NOMO-1 treated with dmso at 0.1 percent for 144 hours (cell line): ENCODE measurements at regions not wholly inside any gene's neighbourhood (a gene's known extent, or its start where the extent isn't known, plus 50 kb on each side); places are given as distances from the start of the nearest gene placed in this dataset.
"Not testable (repeated sequence)": the region's sequence is repeated elsewhere in the genome, so short reads cannot be mapped to it uniquely, and the experiment has no call there.

Experiments used
- DNase-seq: peaks from one replicate; lab custom pipeline; 2025; ENCODE audit not compliant: unreplicated experiment; lab: John Stamatoyannopoulos, UW

DNA sequence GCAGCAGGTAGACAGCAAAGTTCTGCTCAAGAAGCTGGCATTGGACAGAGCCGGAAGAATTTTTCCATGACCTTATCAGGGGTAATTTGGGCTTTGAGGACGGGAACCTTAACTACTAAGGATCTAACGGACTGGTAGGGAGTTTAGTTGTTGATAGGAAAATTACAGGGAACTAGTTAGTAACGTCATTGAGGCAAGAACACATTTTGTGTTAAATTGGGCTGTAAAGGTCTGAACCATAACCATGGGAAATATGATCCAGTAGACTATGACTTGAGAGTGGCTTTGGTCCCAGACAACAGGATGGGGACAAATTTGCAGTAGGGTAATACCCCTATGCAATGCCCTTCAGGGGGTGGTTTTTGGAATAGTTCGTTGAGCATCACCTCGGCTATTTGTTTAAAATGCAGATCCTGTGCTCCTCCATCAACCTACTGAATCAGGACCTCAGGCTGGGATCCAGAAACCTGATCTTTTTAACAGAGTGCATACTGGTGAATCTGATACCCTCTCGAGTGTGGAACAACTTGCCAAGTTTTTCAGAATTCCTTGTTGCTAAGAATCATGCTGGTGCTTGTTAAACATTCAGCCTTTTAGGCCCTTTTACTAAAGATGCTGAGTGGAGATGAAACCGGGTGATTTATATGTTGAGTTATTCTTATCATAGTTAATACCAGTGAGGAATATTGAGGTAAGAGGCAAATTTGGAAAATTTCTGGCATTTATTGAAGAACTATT lies 255.1 kb downstream of the MAP2K6 start:
- no peak for DNase-seq

DNA sequence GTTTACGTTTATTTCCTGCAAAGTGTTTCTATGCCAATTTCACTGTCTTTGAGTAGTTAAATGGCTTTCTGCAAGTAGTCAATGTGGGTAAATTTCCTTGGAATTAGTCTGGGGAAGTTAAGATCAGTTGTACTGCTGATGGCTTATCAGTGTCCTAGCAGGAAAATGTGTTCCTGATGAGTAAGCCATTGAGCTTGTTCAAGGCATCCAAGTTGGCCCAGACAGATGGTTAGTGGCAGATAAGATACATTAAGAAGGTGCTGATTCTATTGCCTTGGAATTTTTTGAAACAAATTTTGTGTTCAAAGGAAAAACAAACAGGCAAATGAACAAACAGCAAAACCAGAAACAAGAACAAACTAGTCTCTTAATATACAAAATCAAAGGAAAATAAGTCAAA lies 258.4 kb downstream of the MAP2K6 start:
- no peak for DNase-seq

DNA sequence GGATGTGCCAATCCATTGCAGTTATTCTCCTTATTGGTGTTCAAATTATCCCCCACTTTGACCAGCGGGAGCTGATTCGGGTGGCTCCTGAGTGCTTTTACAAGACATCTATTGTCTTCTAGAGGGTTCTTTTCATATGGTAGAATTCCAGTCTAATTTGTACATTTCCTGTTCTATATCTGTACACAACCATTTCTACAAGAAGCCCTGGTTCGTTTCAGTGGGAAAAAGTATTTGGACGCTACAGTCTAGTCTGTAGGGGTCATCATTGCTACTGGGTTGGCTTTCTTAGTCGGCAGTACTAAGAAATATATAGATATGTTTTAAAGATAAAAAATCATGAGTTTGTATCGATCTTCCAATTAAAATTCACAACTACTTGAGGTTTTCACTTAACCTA lies 262.6 kb downstream of the MAP2K6 start:
- DNase-seq = no peak

DNA sequence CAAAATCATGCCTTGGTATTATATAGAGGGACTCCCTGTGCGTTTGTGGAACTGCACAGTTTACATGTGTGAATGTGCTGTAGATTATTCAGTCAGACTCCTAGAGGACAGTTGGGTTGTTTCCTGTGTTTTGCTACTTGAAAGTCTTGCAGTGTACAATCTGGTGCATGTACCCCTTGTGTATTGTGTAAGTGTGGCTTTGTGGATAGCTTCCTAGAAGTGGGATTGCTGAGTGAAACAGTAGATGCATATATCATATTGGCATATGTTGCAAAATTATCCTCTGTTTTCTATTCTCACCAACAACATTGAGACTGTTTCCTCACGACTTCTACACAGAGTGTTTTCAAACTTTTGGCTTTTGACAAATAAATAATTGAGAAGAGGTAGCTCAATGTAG lies 263.7 kb downstream of the MAP2K6 start:
- no peak for DNase-seq

GRCh38 chr17:69679829-69680228 lies 265.3 kb downstream of the MAP2K6 start:
- DNase-seq = no peak

GRCh38 chr17:69684251-69684650 lies 269.8 kb downstream of the MAP2K6 start:
- DNase-seq = no peak

GRCh38 chr17:69685150-69685549 lies 270.7 kb downstream of the MAP2K6 start:
- DNase-seq = not testable (repeated sequence)

DNA sequence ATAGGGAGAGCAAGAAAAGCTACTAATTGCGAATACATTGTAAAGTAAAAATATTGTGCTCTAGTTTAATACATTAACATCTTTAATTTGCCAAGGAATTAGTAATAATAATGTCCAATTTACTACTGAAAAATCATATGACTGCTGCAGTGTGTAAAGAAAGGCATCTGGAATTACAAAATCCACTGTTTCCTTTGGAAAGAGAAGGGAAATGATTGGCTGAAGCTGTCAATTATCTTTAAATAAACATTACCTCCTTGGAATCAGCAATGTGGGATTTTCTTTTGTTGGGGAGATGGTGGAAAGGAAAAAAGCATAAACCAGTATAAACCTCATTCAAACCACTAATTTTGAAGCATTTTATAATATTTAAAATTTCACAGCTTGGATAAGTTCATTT lies 276.0 kb downstream of the MAP2K6 start:
- no peak for DNase-seq

- no peak for DNase-seq
Measured at GRCh38 chr17:69692171-69692570, 277.7 kb downstream of the MAP2K6 start.

DNA sequence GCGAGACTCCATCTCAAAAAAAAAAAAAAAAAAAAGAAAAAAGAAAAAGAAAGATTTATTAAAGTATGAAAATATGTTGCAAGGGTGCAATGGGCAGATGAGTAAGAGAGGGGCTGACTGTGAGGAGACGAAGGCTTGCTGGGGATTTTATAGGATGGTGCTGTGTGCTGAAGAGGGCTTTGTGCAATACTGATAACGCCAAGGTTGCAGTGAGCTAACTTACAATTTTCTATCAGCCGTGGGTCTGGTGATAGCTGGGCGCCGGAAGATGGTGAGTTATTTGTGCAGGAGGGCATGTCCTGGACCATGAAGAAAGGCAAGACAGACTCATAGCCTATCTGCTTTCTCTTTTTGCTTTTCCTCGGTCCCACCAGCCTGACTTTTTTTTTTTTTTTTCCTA lies 281.1 kb downstream of the MAP2K6 start:
- no peak for DNase-seq

DNA sequence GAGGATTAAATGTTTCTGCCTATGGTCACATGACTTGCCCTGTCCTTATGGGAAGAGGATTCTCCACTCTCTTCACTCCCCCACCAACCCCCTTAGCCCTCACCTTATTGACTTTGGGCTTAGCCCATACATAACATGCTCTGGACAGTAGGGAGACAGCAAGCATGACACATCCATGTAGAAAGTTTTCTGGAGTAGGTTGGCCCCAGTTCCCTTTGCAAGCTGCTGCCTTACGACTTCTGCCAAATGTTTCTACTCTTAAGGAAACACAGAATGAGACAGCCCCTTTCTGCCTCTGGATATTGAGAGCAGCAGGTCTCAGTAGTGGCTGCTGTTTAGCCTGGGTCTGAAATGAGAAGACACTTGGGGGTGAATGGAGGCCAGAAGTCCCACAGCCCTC lies 282.2 kb downstream of the MAP2K6 start:
- no peak for DNase-seq

DNA sequence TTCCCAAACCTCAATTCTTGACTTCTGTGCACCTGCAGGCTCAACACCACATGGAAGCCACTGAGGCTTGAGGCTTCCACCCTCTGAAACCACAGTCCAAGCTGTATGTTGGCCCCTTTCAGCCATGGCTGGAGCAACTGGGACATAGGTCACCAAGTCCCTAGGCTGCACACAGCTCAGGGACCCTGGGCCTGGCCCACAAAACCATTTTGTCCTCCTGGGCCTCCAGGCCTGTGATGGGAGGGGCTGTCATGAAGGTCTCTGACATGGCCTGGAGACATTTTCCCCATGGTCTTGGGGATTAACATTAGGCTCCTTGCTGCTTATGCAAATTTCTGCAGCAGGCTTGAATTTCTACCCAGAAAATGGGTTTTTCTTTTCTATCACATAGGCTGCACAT lies 283.9 kb downstream of the MAP2K6 start:
- not testable (repeated sequence) for DNase-seq

DNA sequence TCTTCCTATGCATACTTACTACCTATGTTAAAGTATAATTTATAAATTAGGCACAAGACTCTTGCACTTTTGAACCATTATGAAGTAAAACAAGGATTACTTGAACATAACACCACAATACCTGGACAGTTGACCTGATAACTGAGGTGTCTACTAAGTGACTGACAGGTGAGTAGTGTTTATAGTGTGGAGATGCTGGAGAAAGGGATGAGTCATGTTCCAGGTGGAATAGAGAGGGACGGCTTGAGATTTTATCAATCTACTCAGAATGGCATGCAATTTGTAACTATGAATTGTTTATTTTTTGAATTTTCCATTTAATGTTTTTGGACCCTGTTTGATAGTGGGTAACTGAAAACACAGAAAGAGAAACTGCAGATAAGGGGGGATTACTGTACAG lies 287.6 kb downstream of the MAP2K6 start:
- DNase-seq = no peak

DNA sequence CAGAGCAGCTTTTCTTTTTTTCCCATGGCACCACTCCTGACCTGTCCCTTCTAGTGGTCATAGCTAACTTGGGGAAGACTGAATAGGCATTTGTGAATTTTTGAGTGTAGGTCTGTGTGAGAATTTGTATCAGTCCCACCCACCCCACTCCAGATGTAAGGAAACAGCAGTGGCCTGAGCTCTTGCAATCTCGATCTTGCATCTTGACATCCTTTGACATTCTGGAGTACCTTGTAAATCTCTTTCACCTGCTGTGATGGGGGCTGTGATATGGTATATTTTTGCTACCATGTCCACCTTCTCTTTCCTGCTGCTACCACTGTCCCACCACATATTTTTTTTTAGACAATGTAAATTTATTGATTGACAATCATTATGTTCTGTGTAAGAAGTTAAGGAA lies 289.3 kb downstream of the MAP2K6 start:
- DNase-seq = no peak

DNA sequence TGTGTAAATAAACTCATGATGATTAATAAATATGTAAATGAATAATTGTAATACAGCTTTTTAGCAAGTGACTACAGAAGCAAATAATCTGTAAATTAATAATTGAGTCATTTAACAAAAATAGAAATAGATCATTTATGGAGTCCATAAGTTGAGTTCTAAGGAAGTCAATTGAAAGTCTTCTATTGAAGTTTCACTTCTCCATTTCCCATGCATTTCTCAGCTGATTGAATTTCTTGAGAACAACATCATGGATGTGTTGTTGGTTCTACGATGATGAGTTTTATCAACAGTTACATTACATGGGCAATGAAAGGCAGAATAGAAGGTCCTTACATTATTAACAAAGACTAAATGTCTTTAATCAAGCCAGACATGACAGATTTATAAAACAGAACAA lies 290.4 kb downstream of the MAP2K6 start:
- DNase-seq = no peak

- DNase-seq = no peak
Measured at GRCh38 chr17:69706127-69706526, 291.6 kb downstream of the MAP2K6 start.

- no peak for DNase-seq
Measured at GRCh38 chr17:69709441-69709840, 294.9 kb downstream of the MAP2K6 start.

- no peak for DNase-seq
Measured at GRCh38 chr17:69710926-69711325, 296.4 kb downstream of the MAP2K6 start.

- no peak for DNase-seq
Measured at GRCh38 chr17:69711541-69711940, 297.0 kb downstream of the MAP2K6 start.

DNA sequence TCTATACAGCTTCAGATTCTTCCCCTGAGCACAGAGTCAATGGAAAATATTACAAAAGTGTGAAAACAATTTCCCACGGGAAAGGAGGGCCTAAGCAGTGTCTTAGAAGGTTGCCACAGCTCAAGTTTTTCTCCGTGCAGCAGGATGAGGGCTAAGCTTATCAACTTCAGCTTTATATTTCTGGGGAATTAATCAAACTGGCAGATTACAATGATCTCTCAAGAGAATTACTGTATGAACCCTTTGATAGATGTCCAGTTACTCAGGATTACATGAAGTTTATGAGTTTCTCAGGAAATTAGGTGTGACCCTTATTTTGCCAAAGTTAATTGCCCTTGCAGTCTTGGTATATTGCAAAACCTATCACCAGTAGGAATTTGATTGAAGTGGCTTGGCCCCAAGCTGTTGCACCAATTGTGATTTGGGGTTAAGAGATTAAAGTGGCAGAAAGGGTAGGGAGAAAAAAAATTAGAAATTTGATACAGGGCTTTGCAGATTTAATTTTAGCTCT lies 298.4 kb downstream of the MAP2K6 start:
- DNase-seq = no peak

DNA sequence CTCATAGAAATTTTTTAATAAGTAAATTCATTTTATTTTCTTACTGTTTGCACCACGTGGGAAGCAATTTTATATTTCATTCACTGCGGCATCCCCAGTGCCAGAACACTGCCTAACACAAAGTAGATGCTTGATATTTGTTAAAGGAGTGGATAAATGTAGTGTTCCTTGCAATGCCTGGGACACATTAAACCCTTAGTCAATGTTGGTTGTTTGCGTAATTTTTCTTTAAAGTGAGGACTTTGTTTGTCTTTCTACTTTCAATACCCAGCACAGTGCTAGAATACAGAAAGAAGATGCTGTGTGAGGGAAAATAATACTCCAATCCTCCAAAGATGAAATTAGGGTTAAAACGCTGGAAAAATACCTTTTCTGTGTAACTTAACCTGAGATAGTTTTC lies 299.3 kb downstream of the MAP2K6 start:
- DNase-seq = no peak

- no peak for DNase-seq
Measured at GRCh38 chr17:69714669-69715068, 300.2 kb downstream of the MAP2K6 start.

- no peak for DNase-seq
Measured at GRCh38 chr17:69715656-69716055, 301.2 kb downstream of the MAP2K6 start.
